Breast epithelium (tissue), 4 donors: ENCODE measurements at regions not wholly inside any gene's neighbourhood (a gene's known extent, or its start where the extent isn't known, plus 50 kb on each side); places are given as distances from the start of the nearest gene placed in this dataset.
A peak's percentile ranks its signal among the peaks of the same experiment; 100 is the strongest.

Experiments
- DNase-seq, 2 donors: peaks; one replicate each; pipeline ENCODE4 v3.0.0-alpha.2; 2019; ENCODE audit warnings: low spot score in 2 of 2
- H3K27ac ChIP-seq, 2 donors: fragments of 200-600 bp; sonication (generic) in 1 of 2; one replicate each; pipeline ENCODE4 v1.5.1; 2016 to 2019; ENCODE audit warnings: mild to moderate bottlenecking in 1 of 2
- H3K27me3 ChIP-seq, 2 donors: fragments of 200-600 bp; sonication (generic) in 1 of 2; one replicate each; pipeline versions ENCODE4 v1.5.1 to v1.6.0; 2017 to 2019; ENCODE audit warnings: control low read depth in 1 of 2, mild to moderate bottlenecking in 1 of 2
- H3K36me3 ChIP-seq: fragments of 200-600 bp; one replicate; pipeline ENCODE4 v1.5.1; 2019
- H3K4me1 ChIP-seq, 2 donors: fragments of 200-600 bp; sonication (generic); one replicate each; pipeline ENCODE4 v1.5.1; 2016 to 2019; ENCODE audit warnings: control low read depth in 1 of 2
- H3K4me3 ChIP-seq, 3 donors: fragments of 200-600 bp; sonication (generic); 1 replicate in 2 of 3; 2 replicates in 1 of 3; pipeline ENCODE4 v1.5.1; 2016 to 2019; ENCODE audit warnings: mild to moderate bottlenecking in 3 of 3, moderate library complexity in 2 of 3
- H3K9me3 ChIP-seq, 2 donors: fragments of 200-600 bp; sonication (generic) in 1 of 2; one replicate each; pipeline ENCODE4 v1.5.1; 2016 to 2019; ENCODE audit warnings: control low read depth in 1 of 2
- POLR2A ChIP-seq: fragments of 450-650 bp; IDR thresholded peaks from one replicate; pipeline ENCODE4 v1.6.1; 2016; ENCODE audit warnings: antibody characterized with exemption, mild to moderate bottlenecking, moderate library complexity
- POLR2AphosphoS5 ChIP-seq, 3 donors: sonication (generic); formaldehyde crosslinking; IDR thresholded peaks; one replicate each; pipeline ENCODE4 v1.6.1; 2017; ENCODE audit warnings: antibody characterized with exemption in 3 of 3
- intact Hi-C: fragments of 100-400 bp; cut with DNase I; formaldehyde crosslinking; loops from one replicate; pipeline ENCODE4 v1.15.1; 2023; ENCODE audit warnings: low total_unique reads
- TF ChIP-seq, protein P1 (sequence below), 3 donors: fragments of 450-650 bp; IDR thresholded peaks; one replicate each; pipeline ENCODE4 v1.5.1; 2016 to 2017; ENCODE audit warnings: antibody characterized with exemption in 3 of 3, mild to moderate bottlenecking in 3 of 3, moderate library complexity in 3 of 3

DNA sequence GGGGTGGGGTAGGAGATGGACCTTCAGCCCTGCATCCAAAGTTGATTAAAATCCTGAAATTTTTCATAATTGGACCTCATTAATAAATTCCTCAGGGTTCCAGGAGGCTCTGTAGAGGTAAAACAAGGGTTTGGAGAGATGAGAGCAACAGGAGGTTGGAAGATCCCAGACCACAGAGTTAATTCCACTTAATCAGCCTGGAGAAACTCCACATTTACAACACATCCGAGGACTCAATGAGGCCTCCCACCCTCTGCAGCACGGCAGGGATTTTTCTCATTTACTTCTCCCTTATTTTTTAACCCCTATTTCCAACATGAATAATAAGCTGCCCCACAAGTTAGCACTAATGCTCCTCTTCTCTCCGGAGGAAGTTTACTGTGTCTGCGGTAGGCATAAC lies 165.0 kb upstream of the MAP3K1 start:
- intact Hi-C loops = no loop called here
- no peak overlapping the region for H3K27ac ChIP-seq
- TF ChIP-seq POLR2AphosphoS5 (IDR thresholded peaks at IDR 0.05) = no peak
- no peak for TF ChIP-seq POLR2A
- TF ChIP-seq, protein P1, sequence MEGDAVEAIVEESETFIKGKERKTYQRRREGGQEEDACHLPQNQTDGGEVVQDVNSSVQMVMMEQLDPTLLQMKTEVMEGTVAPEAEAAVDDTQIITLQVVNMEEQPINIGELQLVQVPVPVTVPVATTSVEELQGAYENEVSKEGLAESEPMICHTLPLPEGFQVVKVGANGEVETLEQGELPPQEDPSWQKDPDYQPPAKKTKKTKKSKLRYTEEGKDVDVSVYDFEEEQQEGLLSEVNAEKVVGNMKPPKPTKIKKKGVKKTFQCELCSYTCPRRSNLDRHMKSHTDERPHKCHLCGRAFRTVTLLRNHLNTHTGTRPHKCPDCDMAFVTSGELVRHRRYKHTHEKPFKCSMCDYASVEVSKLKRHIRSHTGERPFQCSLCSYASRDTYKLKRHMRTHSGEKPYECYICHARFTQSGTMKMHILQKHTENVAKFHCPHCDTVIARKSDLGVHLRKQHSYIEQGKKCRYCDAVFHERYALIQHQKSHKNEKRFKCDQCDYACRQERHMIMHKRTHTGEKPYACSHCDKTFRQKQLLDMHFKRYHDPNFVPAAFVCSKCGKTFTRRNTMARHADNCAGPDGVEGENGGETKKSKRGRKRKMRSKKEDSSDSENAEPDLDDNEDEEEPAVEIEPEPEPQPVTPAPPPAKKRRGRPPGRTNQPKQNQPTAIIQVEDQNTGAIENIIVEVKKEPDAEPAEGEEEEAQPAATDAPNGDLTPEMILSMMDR (IDR thresholded peaks at IDR 0.05) = no peak
- no peak overlapping the region for H3K4me3 ChIP-seq
- DNase-seq = no peak
- no peaks in the 10 kb centered on the region for H3K4me1 ChIP-seq
- no peaks in the 10 kb centered on the region for H3K9me3 ChIP-seq
- H3K27me3 ChIP-seq = no peaks in the 10 kb centered on the region
- H3K36me3 ChIP-seq = no peaks in the 10 kb centered on the region

DNA sequence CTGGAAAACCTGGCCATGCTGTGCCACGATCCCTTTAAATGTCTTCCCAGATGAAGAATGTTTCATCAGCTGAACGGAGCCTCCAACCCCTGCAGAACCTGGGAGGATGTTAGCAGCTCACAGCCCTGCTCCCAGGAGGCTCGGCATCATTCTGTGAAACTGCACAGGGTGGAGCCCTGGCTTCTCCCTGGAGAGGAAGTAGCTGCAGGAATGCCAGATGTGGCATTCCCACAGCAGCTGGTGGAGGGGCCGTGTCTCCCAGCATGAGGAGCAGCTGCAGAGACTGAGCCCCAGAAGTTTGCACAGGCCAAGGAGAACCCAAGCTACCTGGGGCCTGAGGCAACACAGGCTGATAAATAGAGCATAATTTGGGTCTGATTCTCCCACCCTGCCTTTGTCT lies 165.8 kb upstream of the MAP3K1 start:
- TF ChIP-seq POLR2A = no peak
- no peak for TF ChIP-seq POLR2AphosphoS5 (IDR thresholded peaks at IDR 0.05)
- TF ChIP-seq, protein P1 (IDR thresholded peaks at IDR 0.05) = no peak
- intact Hi-C loops = no loop called here
- H3K4me1 ChIP-seq = no peaks in the 10 kb centered on the region

DNA sequence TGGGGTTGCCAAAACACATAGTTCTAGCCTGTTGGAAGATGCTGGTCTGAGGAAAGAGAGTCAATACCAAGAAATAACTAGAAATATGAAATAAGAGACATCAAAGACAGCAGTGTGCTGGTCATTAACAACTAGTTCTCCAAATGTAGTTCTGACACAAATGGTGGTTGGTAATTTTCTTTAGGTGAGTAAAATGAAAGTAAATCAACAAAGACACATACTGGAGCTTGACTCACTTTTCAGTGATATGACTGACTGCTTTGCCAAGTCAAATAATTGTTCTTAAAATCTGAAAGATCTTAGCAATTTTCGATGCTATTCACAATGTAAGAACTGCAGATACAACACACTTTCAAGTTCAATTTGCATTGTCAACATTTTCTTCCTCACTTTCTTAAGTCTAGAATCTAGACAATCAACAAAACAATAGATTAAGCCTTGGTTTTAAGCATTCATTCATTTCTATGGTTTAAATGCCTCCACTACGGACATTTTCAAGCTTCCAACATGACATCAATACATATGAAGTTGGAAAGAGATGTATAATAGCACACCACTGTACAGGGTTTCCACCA lies 166.8 kb upstream of the MAP3K1 start:
- TF ChIP-seq, protein P1 (IDR thresholded peaks at IDR 0.05) = no peak
- TF ChIP-seq POLR2AphosphoS5 (IDR thresholded peaks at IDR 0.05) (no peak), POLR2A (no peak)
- H3K27me3 ChIP-seq = no peaks in the 10 kb centered on the region
- intact Hi-C loops = no loop called here

More for the DNA sequence above, 165.8 kb upstream of the MAP3K1 start:
- DNase-seq = no peak
- no peak overlapping the region for H3K4me3 ChIP-seq
- no peaks in the 10 kb centered on the region for H3K27me3 ChIP-seq
- no peaks in the 10 kb centered on the region for H3K36me3 ChIP-seq
- no peaks in the 10 kb centered on the region for H3K9me3 ChIP-seq
- no peak overlapping the region for H3K27ac ChIP-seq

DNA sequence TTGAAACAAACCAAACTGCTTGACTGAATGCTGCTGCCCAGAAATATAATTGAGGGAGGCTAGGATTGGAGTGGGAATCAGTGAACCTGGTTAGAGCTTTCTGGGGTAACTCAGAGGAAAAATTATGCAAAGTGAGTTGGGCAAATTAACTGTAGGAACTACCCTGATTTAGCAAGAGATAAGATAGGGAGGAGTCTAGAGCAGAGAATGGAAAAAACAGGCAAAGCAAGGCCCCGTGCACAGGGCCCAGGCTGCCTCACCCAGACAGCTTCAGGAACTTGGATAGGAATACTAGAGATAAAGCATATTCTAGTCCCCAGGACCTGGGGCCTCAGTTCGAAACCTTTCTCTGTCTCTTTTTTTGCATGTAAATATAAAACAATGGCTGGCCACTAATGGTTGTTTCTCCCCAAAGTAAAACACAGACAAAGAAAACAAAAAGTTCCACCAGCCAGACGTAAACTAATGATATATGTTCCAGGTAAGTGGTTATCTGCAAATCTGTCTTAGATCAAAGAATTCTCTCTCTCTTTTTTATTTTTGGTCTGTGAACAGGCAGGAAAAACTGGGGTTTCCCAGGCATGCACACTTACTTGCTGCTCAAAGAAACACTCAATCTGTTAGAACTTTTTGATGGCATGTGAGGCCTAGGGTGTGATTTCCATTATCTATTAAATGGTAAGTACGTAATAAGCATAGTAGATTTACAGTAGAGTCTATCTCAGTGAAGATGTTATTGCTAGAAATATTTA lies 168.1 kb upstream of the MAP3K1 start:
- TF ChIP-seq POLR2AphosphoS5 (IDR thresholded peaks at IDR 0.05) = no peak
- no peak for TF ChIP-seq POLR2A
- TF ChIP-seq, protein P1 (IDR thresholded peaks at IDR 0.05) = no peak
- H3K9me3 ChIP-seq = no peaks in the 10 kb centered on the region
- no peak overlapping the region for H3K27ac ChIP-seq
- H3K4me3 ChIP-seq = no peak overlapping the region
- DNase-seq = no peak
- intact Hi-C loops = no loop called here
- no peaks in the 10 kb centered on the region for H3K4me1 ChIP-seq
- no peaks in the 10 kb centered on the region for H3K36me3 ChIP-seq
- no peaks in the 10 kb centered on the region for H3K27me3 ChIP-seq

More for the DNA sequence above, 166.8 kb upstream of the MAP3K1 start:
- Histone ChIP-seq H3K27ac (no peak overlapping the region), H3K4me1 (no peaks in the 10 kb centered on the region), H3K9me3 (no peaks in the 10 kb centered on the region), H3K36me3 (no peaks in the 10 kb centered on the region), H3K4me3 (no peak overlapping the region)
- DNase-seq = no peak

DNA sequence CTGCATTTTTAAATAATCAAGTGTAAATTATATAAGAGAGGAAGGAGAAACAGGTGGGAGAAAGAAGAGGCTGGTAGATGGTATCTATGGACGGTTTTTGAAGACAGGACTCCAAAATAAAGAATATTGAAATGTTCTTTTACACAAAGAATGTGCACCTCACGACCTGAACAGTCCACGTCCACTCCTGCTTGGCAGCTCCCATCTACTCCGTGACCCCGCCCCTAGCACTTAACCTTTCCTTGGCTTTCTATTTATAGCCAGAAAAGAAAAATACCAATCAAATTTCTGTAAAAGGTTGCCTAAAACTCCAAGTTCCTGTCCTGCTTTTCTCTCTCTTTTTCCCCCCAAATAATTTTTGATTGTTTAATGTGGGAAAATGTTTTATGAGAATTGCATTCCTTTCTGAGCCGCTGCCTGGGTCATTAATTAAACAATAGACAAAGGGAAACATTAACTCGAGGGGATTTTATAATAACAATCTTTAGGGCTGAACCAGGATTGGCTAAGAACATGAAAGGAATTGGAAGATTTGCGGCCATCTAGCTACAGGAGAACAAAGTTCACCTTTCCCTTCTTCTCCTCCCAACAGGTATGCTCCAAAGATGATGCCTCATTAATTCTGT lies 173.6 kb upstream of the MAP3K1 start:
- TF ChIP-seq, protein P1 (IDR thresholded peaks at IDR 0.05) = no peak
- TF ChIP-seq POLR2A (no peak), POLR2AphosphoS5 (IDR thresholded peaks at IDR 0.05) (no peak)
- intact Hi-C loops = no loop called here
- H3K4me3 ChIP-seq = no peak overlapping the region
- DNase-seq = no peak
- H3K36me3 ChIP-seq = no peaks in the 10 kb centered on the region
- peaks cover 0 to 18% of the 10 kb centered on the region in 2 donors for H3K4me1 ChIP-seq
- H3K9me3 ChIP-seq = no peaks in the 10 kb centered on the region
- H3K27me3 ChIP-seq = no peaks in the 10 kb centered on the region
- peak overlapping the region; percentile 34 to 78 for H3K27ac ChIP-seq
